ENCODE measurements at regions not wholly inside any gene's neighbourhood (a gene's known extent, or its start where the extent isn't known, plus 50 kb on each side); places are given as distances from the start of the nearest gene placed in this dataset.

GRCh38 chrX:14476205-14476604 is 53.1 kb upstream of the GLRA2 start:
- in situ Hi-C loops (cut with HindIII; ENCODE audit: low pct_ligation_motif_present, low pct_unique_long_range_greater_than_20kb, low sequenced_read_pairs): no loop called here
- no peak for DNase-seq

GRCh38 chrX:14449773-14450172 is 79.6 kb upstream of the GLRA2 start:
- in situ Hi-C loops (cut with HindIII; ENCODE audit: low pct_ligation_motif_present, low pct_unique_long_range_greater_than_20kb, low sequenced_read_pairs): no loop called here
- DNase-seq: no peak

GRCh38 chrX:14448406-14448805 is 80.9 kb upstream of the GLRA2 start:
- no peak for DNase-seq
- in situ Hi-C loops (cut with HindIII; ENCODE audit: low pct_ligation_motif_present, low pct_unique_long_range_greater_than_20kb, low sequenced_read_pairs): no loop called here

- DNase-seq: no peak
- in situ Hi-C loops (cut with HindIII; ENCODE audit: low pct_ligation_motif_present, low pct_unique_long_range_greater_than_20kb, low sequenced_read_pairs): no loop called here
Observed at GRCh38 chrX:14440106-14440505, 89.2 kb upstream of the GLRA2 start.

- in situ Hi-C loops (cut with HindIII; ENCODE audit: low pct_ligation_motif_present, low pct_unique_long_range_greater_than_20kb, low sequenced_read_pairs): no loop called here
Observed at GRCh38 chrX:14427614-14428013, 101.7 kb upstream of the GLRA2 start.

GRCh38 chrX:14420841-14421240 is 108.5 kb upstream of the GLRA2 start:
- DNase-seq: no peak
- in situ Hi-C loops (cut with HindIII; ENCODE audit: low pct_ligation_motif_present, low pct_unique_long_range_greater_than_20kb, low sequenced_read_pairs): no loop called here

More at GRCh38 chrX:14427614-14428013, 101.7 kb upstream of the GLRA2 start:
- DNase-seq: no peak

- in situ Hi-C loops (cut with HindIII; ENCODE audit: low pct_ligation_motif_present, low pct_unique_long_range_greater_than_20kb, low sequenced_read_pairs): no loop called here
- no peak for DNase-seq
Observed at GRCh38 chrX:14412686-14413085, 116.7 kb upstream of the GLRA2 start.

GRCh38 chrX:14411326-14411725 is 118.0 kb upstream of the GLRA2 start:
- in situ Hi-C loops (cut with HindIII; ENCODE audit: low pct_ligation_motif_present, low pct_unique_long_range_greater_than_20kb, low sequenced_read_pairs): no loop called here
- DNase-seq: no peak

- in situ Hi-C loops (cut with HindIII; ENCODE audit: low pct_ligation_motif_present, low pct_unique_long_range_greater_than_20kb, low sequenced_read_pairs): no loop called here
- DNase-seq: no peak
Observed at GRCh38 chrX:14409341-14409740, 120.0 kb upstream of the GLRA2 start.

- in situ Hi-C loops (cut with HindIII; ENCODE audit: low pct_ligation_motif_present, low pct_unique_long_range_greater_than_20kb, low sequenced_read_pairs): no loop called here
- no peak for DNase-seq
Observed at GRCh38 chrX:14406225-14406624, 123.1 kb upstream of the GLRA2 start.

GRCh38 chrX:14398725-14399124 is 130.6 kb upstream of the GLRA2 start:
- peak; percentile 35 for DNase-seq
- in situ Hi-C loops (cut with HindIII; ENCODE audit: low pct_ligation_motif_present, low pct_unique_long_range_greater_than_20kb, low sequenced_read_pairs): no loop called here

GRCh38 chrX:14389682-14390081 is 139.7 kb upstream of the GLRA2 start:
- in situ Hi-C loops (cut with HindIII; ENCODE audit: low pct_ligation_motif_present, low pct_unique_long_range_greater_than_20kb, low sequenced_read_pairs): no loop called here
- DNase-seq: no peak

- in situ Hi-C loops (cut with HindIII; ENCODE audit: low pct_ligation_motif_present, low pct_unique_long_range_greater_than_20kb, low sequenced_read_pairs): no loop called here
- no peak for DNase-seq
Observed at GRCh38 chrX:14386981-14387380, 142.4 kb upstream of the GLRA2 start.

GRCh38 chrX:14380044-14380443 is 149.3 kb upstream of the GLRA2 start:
- DNase-seq: no peak
- in situ Hi-C loops (cut with HindIII; ENCODE audit: low pct_ligation_motif_present, low pct_unique_long_range_greater_than_20kb, low sequenced_read_pairs): no loop called here

- in situ Hi-C loops (cut with HindIII; ENCODE audit: low pct_ligation_motif_present, low pct_unique_long_range_greater_than_20kb, low sequenced_read_pairs): no loop called here
- DNase-seq: no peak
Observed at GRCh38 chrX:14377427-14377826, 151.9 kb upstream of the GLRA2 start.

GRCh38 chrX:14363728-14364127 is 165.6 kb upstream of the GLRA2 start:
- DNase-seq: no peak
- in situ Hi-C loops (cut with HindIII; ENCODE audit: low pct_ligation_motif_present, low pct_unique_long_range_greater_than_20kb, low sequenced_read_pairs): no loop called here

GRCh38 chrX:14362721-14363120 is 166.6 kb upstream of the GLRA2 start:
- in situ Hi-C loops (cut with HindIII; ENCODE audit: low pct_ligation_motif_present, low pct_unique_long_range_greater_than_20kb, low sequenced_read_pairs): no loop called here
- DNase-seq: no peak

- in situ Hi-C loops (cut with HindIII; ENCODE audit: low pct_ligation_motif_present, low pct_unique_long_range_greater_than_20kb, low sequenced_read_pairs): no loop called here
Observed at GRCh38 chrX:14361435-14361834, 167.9 kb upstream of the GLRA2 start.

GRCh38 chrX:14359727-14360126 is 169.6 kb upstream of the GLRA2 start:
- in situ Hi-C loops (cut with HindIII; ENCODE audit: low pct_ligation_motif_present, low pct_unique_long_range_greater_than_20kb, low sequenced_read_pairs): no loop called here
- no peak for DNase-seq

More at GRCh38 chrX:14361435-14361834, 167.9 kb upstream of the GLRA2 start:
- DNase-seq: no peak

- DNase-seq: no peak
- in situ Hi-C loops (cut with HindIII; ENCODE audit: low pct_ligation_motif_present, low pct_unique_long_range_greater_than_20kb, low sequenced_read_pairs): no loop called here
Observed at GRCh38 chrX:14359316-14359715, 170.0 kb upstream of the GLRA2 start.

GRCh38 chrX:14357314-14357713 is 172.0 kb upstream of the GLRA2 start:
- in situ Hi-C loops (cut with HindIII; ENCODE audit: low pct_ligation_motif_present, low pct_unique_long_range_greater_than_20kb, low sequenced_read_pairs): no loop called here

More at GRCh38 chrX:14357314-14357713, 172.0 kb upstream of the GLRA2 start:
- no peak for DNase-seq
